ENCODE measurements at regions not wholly inside any gene's neighbourhood (a gene's known extent, or its start where the extent isn't known, plus 50 kb on each side); places are given as distances from the start of the nearest gene placed in this dataset.

- TF ChIP-seq GATA3 (IDR thresholded peaks at IDR 0.05; ENCODE audit: low read depth, low read length) (no peak), GATA2 (IDR thresholded peaks at IDR 0.05; ENCODE audit: low read depth, low read length) (no peak)
Observed at GRCh38 chr7:110612680-110613079, 478.2 kb upstream of the LRRN3 start.

All from SH-SY5Y (cell line).